GM21717 (cell line): ENCODE measurements at regions not wholly inside any gene's neighbourhood (a gene's known extent, or its start where the extent isn't known, plus 50 kb on each side); places are given as distances from the start of the nearest gene placed in this dataset.

Source experiments
- ATAC-seq: cut with Tn5 transposase; IDR thresholded peaks from one replicate; pipeline ENCODE4 v1.9.1; 2021; ENCODE audit warnings: mild to moderate bottlenecking, moderate library complexity; ENCODE audit not compliant: unreplicated experiment

GRCh38 chr12:60980558-60980957 lies 1279.6 kb upstream of the USP15 start:
- ATAC-seq: no peak

- no peak for ATAC-seq
Measured at GRCh38 chr12:60981473-60981872, 1278.7 kb upstream of the USP15 start.

GRCh38 chr12:60992087-60992486 lies 1268.1 kb upstream of the USP15 start:
- no peak for ATAC-seq

- no peak for ATAC-seq
Measured at GRCh38 chr12:60995256-60995825, 1264.9 kb upstream of the USP15 start.

GRCh38 chr12:60997869-60998378 lies 1262.3 kb upstream of the USP15 start:
- ATAC-seq: no peak

- no peak for ATAC-seq
Measured at GRCh38 chr12:61009192-61009591, 1251.0 kb upstream of the USP15 start.

- ATAC-seq: no peak
Measured at GRCh38 chr12:61011767-61012423, 1248.3 kb upstream of the USP15 start.

GRCh38 chr12:61018571-61018970 lies 1241.6 kb upstream of the USP15 start:
- no peak for ATAC-seq

- no peak for ATAC-seq
Measured at GRCh38 chr12:61023231-61023630, 1237.0 kb upstream of the USP15 start.

GRCh38 chr12:61029516-61029915 lies 1230.7 kb upstream of the USP15 start:
- no peak for ATAC-seq

- ATAC-seq: no peak
Measured at GRCh38 chr12:61037792-61038191, 1222.4 kb upstream of the USP15 start.

GRCh38 chr12:61043838-61044237 lies 1216.4 kb upstream of the USP15 start:
- no peak for ATAC-seq

- ATAC-seq: no peak
Measured at GRCh38 chr12:61044766-61045165, 1215.4 kb upstream of the USP15 start.

- no peak for ATAC-seq
Measured at GRCh38 chr12:61070640-61071414, 1189.4 kb upstream of the USP15 start.

GRCh38 chr12:61072717-61073116 lies 1187.5 kb upstream of the USP15 start:
- no peak for ATAC-seq

- no peak for ATAC-seq
Measured at GRCh38 chr12:61095111-61095510, 1165.1 kb upstream of the USP15 start.

- ATAC-seq: no peak
Measured at GRCh38 chr12:61098031-61098580, 1162.1 kb upstream of the USP15 start.

- no peak for ATAC-seq
Measured at GRCh38 chr12:61107118-61107517, 1153.1 kb upstream of the USP15 start.

- no peak for ATAC-seq
Measured at GRCh38 chr12:61111218-61111617, 1149.0 kb upstream of the USP15 start.

GRCh38 chr12:61137677-61138414 lies 1122.4 kb upstream of the USP15 start:
- ATAC-seq: no peak

- no peak for ATAC-seq
Measured at GRCh38 chr12:61138415-61138759, 1121.8 kb upstream of the USP15 start.
